ENCODE measurements at regions not wholly inside any gene's neighbourhood (a gene's known extent, or its start where the extent isn't known, plus 50 kb on each side); places are given as distances from the start of the nearest gene placed in this dataset.

DNA sequence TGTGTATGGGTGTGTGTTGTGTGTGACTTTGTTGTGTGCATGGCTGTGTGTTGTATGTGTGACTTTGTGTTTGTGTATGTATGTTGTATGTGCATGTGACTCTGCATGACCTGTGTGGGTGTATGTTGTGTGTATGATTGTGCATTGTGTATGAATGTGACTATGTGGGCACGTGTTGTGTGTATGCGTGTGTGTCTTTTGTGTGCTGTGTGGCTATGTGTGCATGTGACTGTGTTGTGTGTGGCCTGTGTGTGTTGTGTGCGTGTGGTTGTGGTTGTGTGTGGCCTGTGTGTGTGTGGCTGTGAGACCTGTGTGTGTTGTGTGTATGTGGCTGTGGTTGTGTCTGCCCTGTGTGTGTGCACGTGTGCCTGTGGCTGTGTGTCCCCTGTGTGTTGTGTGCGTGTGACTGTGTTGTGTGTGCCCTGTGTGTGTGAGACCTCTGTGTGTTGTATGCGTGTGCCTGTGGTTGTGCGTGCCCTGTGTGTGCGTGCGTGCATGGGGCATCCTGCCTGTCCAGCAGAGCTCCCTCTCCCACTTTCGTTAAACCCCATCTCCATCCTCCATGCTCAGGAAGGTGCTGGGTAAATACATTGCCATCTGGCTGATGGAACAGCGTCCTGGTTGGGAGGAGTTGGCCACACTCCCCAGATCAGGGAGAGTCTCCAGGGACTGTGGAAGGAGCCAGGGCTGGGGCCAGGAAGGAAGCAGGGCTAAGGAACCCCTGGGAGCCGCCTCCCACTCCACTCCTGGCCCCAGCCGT lies 90.1 kb upstream of the GSE1 start:
- H3K4me3 ChIP-seq (ENCODE audit: low read depth in 2 of 2, low read length in 2 of 2) = no peak overlapping the region
- peak overlapping the region; percentile 86 for H3K27ac ChIP-seq (ENCODE audit: low read length)
- DNase-seq (ENCODE audit: low read depth, low spot score) = no peak

GRCh38 chr16:85523602-85524364 lies 89.3 kb upstream of the GSE1 start:
- H3K4me1 ChIP-seq (ENCODE audit: control insufficient read depth, insufficient read depth, low read length) = peaks cover 52% of the 10 kb centered on the region
- ChIA-PET POLR2A (no interaction called here), CTCF (interaction anchor here (0.7 kb wide), 1 partner anchor 169 kb away, joined by 3 read pairs; no protein-coding TSS in a partner anchor)
- no peaks in the 10 kb centered on the region for H3K27me3 ChIP-seq (ENCODE audit: control insufficient read depth, insufficient read depth, low read length)
- in situ Hi-C loops (cut with HindIII; ENCODE audit: low pct_unique_long_range_greater_than_20kb, low sequenced_read_pairs) (no loop called here), intact Hi-C loops (cut with micrococcal nuclease; ENCODE audit: unreplicated experiment) (no loop called here)
- BruUV-seq (replicated peaks) = no TSS peak
- peak overlapping the region; percentile 86 for H3K27ac ChIP-seq (ENCODE audit: low read length)
- no peak for DNase-seq (ENCODE audit: low read depth, low spot score)
- no peaks in the 10 kb centered on the region for H3K9me3 ChIP-seq (ENCODE audit: control insufficient read depth, insufficient read depth, low read depth, low read length)
- peak; percentile 49 for ATAC-seq
- TF ChIP-seq, protein P1, sequence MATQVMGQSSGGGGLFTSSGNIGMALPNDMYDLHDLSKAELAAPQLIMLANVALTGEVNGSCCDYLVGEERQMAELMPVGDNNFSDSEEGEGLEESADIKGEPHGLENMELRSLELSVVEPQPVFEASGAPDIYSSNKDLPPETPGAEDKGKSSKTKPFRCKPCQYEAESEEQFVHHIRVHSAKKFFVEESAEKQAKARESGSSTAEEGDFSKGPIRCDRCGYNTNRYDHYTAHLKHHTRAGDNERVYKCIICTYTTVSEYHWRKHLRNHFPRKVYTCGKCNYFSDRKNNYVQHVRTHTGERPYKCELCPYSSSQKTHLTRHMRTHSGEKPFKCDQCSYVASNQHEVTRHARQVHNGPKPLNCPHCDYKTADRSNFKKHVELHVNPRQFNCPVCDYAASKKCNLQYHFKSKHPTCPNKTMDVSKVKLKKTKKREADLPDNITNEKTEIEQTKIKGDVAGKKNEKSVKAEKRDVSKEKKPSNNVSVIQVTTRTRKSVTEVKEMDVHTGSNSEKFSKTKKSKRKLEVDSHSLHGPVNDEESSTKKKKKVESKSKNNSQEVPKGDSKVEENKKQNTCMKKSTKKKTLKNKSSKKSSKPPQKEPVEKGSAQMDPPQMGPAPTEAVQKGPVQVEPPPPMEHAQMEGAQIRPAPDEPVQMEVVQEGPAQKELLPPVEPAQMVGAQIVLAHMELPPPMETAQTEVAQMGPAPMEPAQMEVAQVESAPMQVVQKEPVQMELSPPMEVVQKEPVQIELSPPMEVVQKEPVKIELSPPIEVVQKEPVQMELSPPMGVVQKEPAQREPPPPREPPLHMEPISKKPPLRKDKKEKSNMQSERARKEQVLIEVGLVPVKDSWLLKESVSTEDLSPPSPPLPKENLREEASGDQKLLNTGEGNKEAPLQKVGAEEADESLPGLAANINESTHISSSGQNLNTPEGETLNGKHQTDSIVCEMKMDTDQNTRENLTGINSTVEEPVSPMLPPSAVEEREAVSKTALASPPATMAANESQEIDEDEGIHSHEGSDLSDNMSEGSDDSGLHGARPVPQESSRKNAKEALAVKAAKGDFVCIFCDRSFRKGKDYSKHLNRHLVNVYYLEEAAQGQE (IDR thresholded peaks at IDR 0.05; ENCODE audit: insufficient read depth in 1 of 2, low read depth in 2 of 2, low read length in 1 of 2) = no peak
- TF ChIP-seq TCF7L2 (IDR thresholded peaks at IDR 0.05; ENCODE audit: low read depth, low read length) = no peak
- TF ChIP-seq, protein P2, sequence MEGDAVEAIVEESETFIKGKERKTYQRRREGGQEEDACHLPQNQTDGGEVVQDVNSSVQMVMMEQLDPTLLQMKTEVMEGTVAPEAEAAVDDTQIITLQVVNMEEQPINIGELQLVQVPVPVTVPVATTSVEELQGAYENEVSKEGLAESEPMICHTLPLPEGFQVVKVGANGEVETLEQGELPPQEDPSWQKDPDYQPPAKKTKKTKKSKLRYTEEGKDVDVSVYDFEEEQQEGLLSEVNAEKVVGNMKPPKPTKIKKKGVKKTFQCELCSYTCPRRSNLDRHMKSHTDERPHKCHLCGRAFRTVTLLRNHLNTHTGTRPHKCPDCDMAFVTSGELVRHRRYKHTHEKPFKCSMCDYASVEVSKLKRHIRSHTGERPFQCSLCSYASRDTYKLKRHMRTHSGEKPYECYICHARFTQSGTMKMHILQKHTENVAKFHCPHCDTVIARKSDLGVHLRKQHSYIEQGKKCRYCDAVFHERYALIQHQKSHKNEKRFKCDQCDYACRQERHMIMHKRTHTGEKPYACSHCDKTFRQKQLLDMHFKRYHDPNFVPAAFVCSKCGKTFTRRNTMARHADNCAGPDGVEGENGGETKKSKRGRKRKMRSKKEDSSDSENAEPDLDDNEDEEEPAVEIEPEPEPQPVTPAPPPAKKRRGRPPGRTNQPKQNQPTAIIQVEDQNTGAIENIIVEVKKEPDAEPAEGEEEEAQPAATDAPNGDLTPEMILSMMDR (IDR thresholded peaks at IDR 0.05) = no peak
- TF ChIP-seq POLR2AphosphoS5 (IDR thresholded peaks at IDR 0.05; ENCODE audit: low read depth, low read length) = no peak; the same call in 1 of the 2 replicates
- no peak for TF ChIP-seq SIN3A (IDR thresholded peaks at IDR 0.05; ENCODE audit: borderline replicate concordance, insufficient read depth, low read depth, low read length)
- no peaks in the 10 kb centered on the region for H3K36me3 ChIP-seq (ENCODE audit: control insufficient read depth, insufficient read depth, low read length)
- H3K4me3 ChIP-seq (ENCODE audit: low read depth in 2 of 2, low read length in 2 of 2) = no peak overlapping the region

More for the DNA sequence above, 90.1 kb upstream of the GSE1 start:
- CTCF ChIA-PET = no interaction called here
- no peak for TF ChIP-seq POLR2AphosphoS5 (IDR thresholded peaks at IDR 0.05; ENCODE audit: low read depth, low read length)
- TF ChIP-seq, protein P1 (IDR thresholded peaks at IDR 0.05; ENCODE audit: insufficient read depth in 1 of 2, low read depth in 2 of 2, low read length in 1 of 2) = no peak
- TF ChIP-seq SIN3A (IDR thresholded peaks at IDR 0.05; ENCODE audit: borderline replicate concordance, insufficient read depth, low read depth, low read length) = no peak
- TF ChIP-seq, protein P2 (IDR thresholded peaks at IDR 0.05) = no peak
- intact Hi-C loops (cut with micrococcal nuclease; ENCODE audit: unreplicated experiment) = no loop called here
- peaks cover 47% of the 10 kb centered on the region for H3K4me1 ChIP-seq (ENCODE audit: control insufficient read depth, insufficient read depth, low read length)
- no peaks in the 10 kb centered on the region for H3K36me3 ChIP-seq (ENCODE audit: control insufficient read depth, insufficient read depth, low read length)
- H3K9me3 ChIP-seq (ENCODE audit: control insufficient read depth, insufficient read depth, low read depth, low read length) = no peaks in the 10 kb centered on the region
- no peaks in the 10 kb centered on the region for H3K27me3 ChIP-seq (ENCODE audit: control insufficient read depth, insufficient read depth, low read length)
- in situ Hi-C loops (cut with HindIII; ENCODE audit: low pct_unique_long_range_greater_than_20kb, low sequenced_read_pairs) = no loop called here
- TSS peak; percentile 57 for BruUV-seq (replicated peaks)
- POLR2A ChIA-PET = no interaction called here
- peak; percentile 68 for ATAC-seq
